ENCODE measurements at regions not wholly inside any gene's neighbourhood (a gene's known extent, or its start where the extent isn't known, plus 50 kb on each side); places are given as distances from the start of the nearest gene placed in this dataset.

DNA sequence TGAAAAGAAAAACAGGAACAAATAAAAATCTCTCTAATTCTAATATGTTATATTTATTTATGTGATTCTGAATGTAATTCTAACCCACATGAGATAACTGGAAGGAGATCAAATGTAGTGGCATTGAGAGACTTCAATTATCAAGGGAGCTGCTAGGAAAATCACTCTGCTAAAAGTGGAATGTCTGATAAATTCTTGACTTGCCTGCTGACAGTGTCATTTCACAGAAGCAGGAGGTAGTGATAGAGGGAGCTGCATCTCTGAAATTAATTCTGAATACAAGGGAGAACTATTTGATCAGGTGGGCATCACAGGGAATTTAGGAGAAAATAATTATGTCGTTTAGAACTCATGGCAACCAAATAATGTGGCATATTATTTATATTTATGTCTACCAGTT, 303.6 kb downstream of the BCAT1 start:
- no peaks in the 10 kb centered on the region for H3K4me1 ChIP-seq
- H3K9me3 ChIP-seq, result no peaks in the 10 kb centered on the region
- no peak overlapping the region for H3K27ac ChIP-seq
- TF ChIP-seq CTCF (IDR thresholded peaks at IDR 0.05), result no peak
- no peak for TF ChIP-seq POLR2A (IDR thresholded peaks at IDR 0.05)
- H3K4me3 ChIP-seq, result no peak overlapping the region
- H3K36me3 ChIP-seq (ENCODE audit: low read depth, missing control alignments), result no peaks in the 10 kb centered on the region
- 81 to 82% methylated on average over 1 of the region's 1 CpG for WGBS, 2 donors
- no peak for DNase-seq
- intact Hi-C loops (cut with DNase I; ENCODE audit: low total_unique reads), result no loop called here
- no peaks in the 10 kb centered on the region for H3K27me3 ChIP-seq

DNA sequence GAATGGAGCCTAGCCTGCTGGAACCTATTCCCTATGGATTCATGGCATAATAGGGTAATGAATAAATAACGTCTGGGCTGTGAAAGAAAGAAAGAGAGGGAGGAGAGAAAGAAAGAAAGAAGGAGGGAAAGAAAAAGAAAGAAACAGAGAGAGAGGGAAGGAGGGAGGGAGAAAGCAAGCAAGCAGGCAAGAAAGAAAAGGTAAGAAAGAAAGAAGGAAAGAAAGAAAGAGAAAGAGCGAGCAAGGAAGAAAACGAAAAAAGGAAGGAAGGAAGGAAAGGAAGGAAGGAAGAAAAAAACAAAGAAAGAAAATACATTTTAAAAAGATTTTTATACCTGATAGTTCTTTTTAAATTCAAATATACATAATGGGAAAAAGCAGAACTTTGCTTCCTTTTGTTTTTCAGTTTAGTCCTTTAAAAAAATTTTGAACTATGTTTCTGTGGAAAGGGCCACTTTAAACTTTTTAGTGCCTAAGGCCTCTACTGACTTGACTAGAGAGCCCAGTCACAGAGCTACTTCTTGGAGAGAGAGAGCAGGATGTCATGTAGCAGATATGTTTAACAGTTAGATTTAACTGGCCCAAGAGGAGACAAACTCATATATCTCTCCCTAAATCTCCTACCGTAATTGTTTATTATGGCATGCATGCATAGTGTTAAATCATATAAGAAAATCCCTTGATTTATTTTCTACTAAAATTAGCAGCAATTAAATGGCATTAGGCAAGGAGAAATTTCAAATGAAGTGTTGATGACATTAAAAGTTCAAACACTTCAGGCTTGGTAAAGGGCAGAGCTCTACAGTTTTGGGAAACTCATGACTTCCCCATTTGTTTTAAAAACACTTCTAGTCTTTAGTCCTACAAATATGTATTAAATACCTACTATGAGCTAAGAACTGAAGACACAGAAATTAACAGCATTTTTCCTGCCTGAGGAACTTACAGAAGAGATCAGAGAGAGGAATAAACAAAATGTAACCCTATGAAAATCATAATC, 305.5 kb downstream of the BCAT1 start:
- Histone ChIP-seq H3K27ac (no peak overlapping the region), H3K9me3 (no peaks in the 10 kb centered on the region), H3K4me3 (no peak overlapping the region), H3K27me3 (no peaks in the 10 kb centered on the region), H3K4me1 (no peaks in the 10 kb centered on the region), H3K36me3 (ENCODE audit: low read depth, missing control alignments) (no peaks in the 10 kb centered on the region)
- TF ChIP-seq POLR2A (IDR thresholded peaks at IDR 0.05), result no peak
- intact Hi-C loops (cut with DNase I; ENCODE audit: low total_unique reads), result no loop called here
- DNase-seq, result no peak
- 78 to 79% methylated on average over 4 of the region's 4 CpGs for WGBS, 2 donors

- no peaks in the 10 kb centered on the region for H3K9me3 ChIP-seq
- no peaks in the 10 kb centered on the region for H3K36me3 ChIP-seq (ENCODE audit: low read depth, missing control alignments)
- H3K27me3 ChIP-seq, result no peaks in the 10 kb centered on the region
- H3K4me1 ChIP-seq, result no peaks in the 10 kb centered on the region
- no peak for DNase-seq
- 0 to 48% methylated on average over 1 of the region's 1 CpG for WGBS, 2 donors
- intact Hi-C loops (cut with DNase I; ENCODE audit: low total_unique reads), result no loop called here
- no peak overlapping the region for H3K27ac ChIP-seq
- TF ChIP-seq POLR2A (IDR thresholded peaks at IDR 0.05) (no peak), CTCF (IDR thresholded peaks at IDR 0.05) (no peak)
- H3K4me3 ChIP-seq, result no peak overlapping the region
Measured at GRCh38 chr12:24639641-24640040, 309.3 kb downstream of the BCAT1 start.

GRCh38 chr12:24632466-24632865, 316.4 kb downstream of the BCAT1 start:
- intact Hi-C loops (cut with DNase I; ENCODE audit: low total_unique reads), result no loop called here
- no peaks in the 10 kb centered on the region for H3K9me3 ChIP-seq
- no peak overlapping the region for H3K4me3 ChIP-seq
- WGBS, 2 donors, result 91 to 94% methylated on average over 1 of the region's 1 CpG
- H3K36me3 ChIP-seq (ENCODE audit: low read depth, missing control alignments), result no peaks in the 10 kb centered on the region
- no peaks in the 10 kb centered on the region for H3K27me3 ChIP-seq
- H3K4me1 ChIP-seq, result no peaks in the 10 kb centered on the region
- DNase-seq, result no peak
- TF ChIP-seq POLR2A (IDR thresholded peaks at IDR 0.05), result no peak
- no peak for TF ChIP-seq CTCF (IDR thresholded peaks at IDR 0.05)
- H3K27ac ChIP-seq, result no peak overlapping the region

GRCh38 chr12:24631676-24632426, 317.1 kb downstream of the BCAT1 start:
- H3K9me3 ChIP-seq, result no peaks in the 10 kb centered on the region
- H3K4me1 ChIP-seq, result no peaks in the 10 kb centered on the region
- no peaks in the 10 kb centered on the region for H3K36me3 ChIP-seq (ENCODE audit: low read depth, missing control alignments)
- TF ChIP-seq POLR2A (IDR thresholded peaks at IDR 0.05) (no peak), CTCF (IDR thresholded peaks at IDR 0.05) (no peak)
- intact Hi-C loops (cut with DNase I; ENCODE audit: low total_unique reads), result no loop called here
- no peak overlapping the region for H3K4me3 ChIP-seq
- no peaks in the 10 kb centered on the region for H3K27me3 ChIP-seq
- 80 to 81% methylated on average over 3 of the region's 3 CpGs for WGBS, 2 donors
- H3K27ac ChIP-seq, result no peak overlapping the region
- DNase-seq, result no peak
